Activated naive CD4-positive, alpha-beta T cell treated with anti-CD3 and anti-CD28 coated beads, Interleukin-2, amount 50 U/mL, for 16 hours (primary cell): ENCODE measurements at regions not wholly inside any gene's neighbourhood (a gene's known extent, or its start where the extent isn't known, plus 50 kb on each side); places are given as distances from the start of the nearest gene placed in this dataset.
"Not testable (repeated sequence)": the region's sequence is repeated elsewhere in the genome, so short reads cannot be mapped to it uniquely, and the experiment has no call there.

Experiments used
- DNase-seq: peaks from one replicate; pipeline ENCODE4 v3.0.0-alpha.2; 2020

- DNase-seq, result no peak
These were observed 132.6 kb upstream of the LIPC start for GRCh38 chr15:58298879-58299850.

- no peak for DNase-seq
These were observed 129.0 kb upstream of the LIPC start for GRCh38 chr15:58302832-58303231.

GRCh38 chr15:58303236-58303635 is 128.6 kb upstream of the LIPC start:
- no peak for DNase-seq

- no peak for DNase-seq
These were observed 125.0 kb upstream of the LIPC start for GRCh38 chr15:58306591-58307312.

GRCh38 chr15:58307313-58307961 is 124.4 kb upstream of the LIPC start:
- no peak for DNase-seq

GRCh38 chr15:58308742-58309355 is 122.9 kb upstream of the LIPC start:
- DNase-seq, result no peak

GRCh38 chr15:58309963-58310928 is 121.5 kb upstream of the LIPC start:
- no peak for DNase-seq

- DNase-seq, result no peak
These were observed 120.2 kb upstream of the LIPC start for GRCh38 chr15:58311556-58311955.

GRCh38 chr15:58312031-58312430 is 119.8 kb upstream of the LIPC start:
- DNase-seq, result no peak

- no peak for DNase-seq
These were observed 118.5 kb upstream of the LIPC start for GRCh38 chr15:58313304-58313703.

- DNase-seq, result no peak
These were observed 117.8 kb upstream of the LIPC start for GRCh38 chr15:58313810-58314592.

GRCh38 chr15:58314593-58315216 is 117.1 kb upstream of the LIPC start:
- no peak for DNase-seq

- DNase-seq, result no peak
These were observed 113.3 kb upstream of the LIPC start for GRCh38 chr15:58318517-58318916.

- DNase-seq, result no peak
These were observed 110.8 kb upstream of the LIPC start for GRCh38 chr15:58321034-58321433.

- no peak for DNase-seq
These were observed 109.5 kb upstream of the LIPC start for GRCh38 chr15:58322253-58322652.

- not testable (repeated sequence) for DNase-seq
These were observed 108.5 kb upstream of the LIPC start for GRCh38 chr15:58323321-58323720.

- no peak for DNase-seq
These were observed 107.3 kb upstream of the LIPC start for GRCh38 chr15:58324533-58324932.

- DNase-seq, result no peak
These were observed 103.8 kb upstream of the LIPC start for GRCh38 chr15:58327958-58328357.

GRCh38 chr15:58329211-58329610 is 102.6 kb upstream of the LIPC start:
- no peak for DNase-seq
